HCT116 (cell line): ENCODE measurements at regions not wholly inside any gene's neighbourhood (a gene's known extent, or its start where the extent isn't known, plus 50 kb on each side); places are given as distances from the start of the nearest gene placed in this dataset.
"Not testable (repeated sequence)": the region's sequence is repeated elsewhere in the genome, so short reads cannot be mapped to it uniquely, and the experiment has no call there.

Experiments used
- ATAC-seq: fragments of 200-7000 bp; cut with Tn5 transposase; 2 replicates; pipeline ENCODE4 v1.9.1; 2020; ENCODE audit warnings: mild to moderate bottlenecking, moderate library complexity
- BruUV-seq: library from RNA; stranded (reverse); fragments of 400-500 nt; replicated peaks from 2 replicates; lab custom pipeline; 2021; lab: Mats Ljungman, UMichigan
- CTCF ChIA-PET: fragments of 300-600 bp; sonication (Branson Sonifier 250); formaldehyde crosslinking; loops from one replicate; lab custom pipeline; 2021; ENCODE audit warnings: antibody characterized with exemption; lab: Charles Lee
- POLR2A ChIA-PET: fragments of 300-600, 350-600 bp; sonication (Branson Sonifier 250); formaldehyde crosslinking; loops from one replicate; lab custom pipeline; 2021; ENCODE audit warnings: antibody characterized with exemption; lab: Charles Lee
- RAD21 ChIA-PET, 2 experiments: fragments of 300-600 bp; sonication (Branson Sonifier 250); formaldehyde crosslinking; loops; one replicate each; lab custom pipeline; 2023; ENCODE audit warnings: low total read pairs in 2 of 2; ENCODE audit not compliant: uncharacterized antibody in 2 of 2, unreplicated experiment in 2 of 2, low non-redundant PET in 1 of 2; lab: Charles Lee
- DNase-seq: peaks from one replicate; pipeline ENCODE4 v3.0.0-alpha.2; 2010; ENCODE audit warnings: low read depth, low spot score
- H2AFZ ChIP-seq: fragments of 200-600 bp; shearing (Covaris generic), sonication (generic); 2 replicates; pipeline ENCODE4 v1.6.1; 2017; ENCODE audit warnings: low read depth, mixed run types, mixed read lengths, antibody characterized with exemption, low read length; ENCODE audit not compliant: poor library complexity, severe bottlenecking
- H3K27ac ChIP-seq: 2 replicates; pipeline ENCODE4 v1.5.1; 2012; ENCODE audit warnings: low read depth, low read length
- H3K27me3 ChIP-seq: fragments of 200-600 bp; sonication (generic); 2 replicates; pipeline ENCODE4 v1.6.1; 2016; ENCODE audit warnings: mixed run types, low read length, mixed read lengths; ENCODE audit not compliant: insufficient read depth
- H3K36me3 ChIP-seq, 2 experiments: fragments of 200-500 bp in 1 of 2; fragments of 200-600 bp in 1 of 2; sonication (Bioruptor generic) in 1 of 2; sonication (generic) in 1 of 2; 2 replicates each; pipeline versions ENCODE4 v1.5.1 to v1.6.1; 2014 to 2016; ENCODE audit warnings: low read length in 2 of 2, inconsistent platforms in 1 of 2, mixed read lengths in 1 of 2, mixed run types in 1 of 2; ENCODE audit not compliant: insufficient read depth in 2 of 2, control insufficient read depth in 1 of 2
- H3K4me1 ChIP-seq, 2 experiments: fragments of 200-600 bp in 1 of 2; sonication (generic) in 1 of 2; 2 replicates each; pipeline versions ENCODE4 v1.5.1 to v1.6.1; 2012 to 2017; ENCODE audit warnings: low read length in 2 of 2, inconsistent platforms in 1 of 2, mild to moderate bottlenecking in 1 of 2, mixed read lengths in 1 of 2, mixed run types in 1 of 2, moderate library complexity in 1 of 2; ENCODE audit not compliant: insufficient read depth in 2 of 2, control insufficient read depth in 1 of 2
- H3K4me2 ChIP-seq: fragments of 200-600 bp; sonication (generic); 2 replicates; pipeline ENCODE4 v1.6.1; 2017; ENCODE audit warnings: mixed run types, low read length, mixed read lengths
- H3K4me3 ChIP-seq, 2 experiments: fragments of 200-600 bp in 1 of 2; sonication (generic) in 1 of 2; replicated peaks in 1 of 2; 2 replicates each; pipeline ENCODE4 v1.5.1; 2011 to 2016; ENCODE audit warnings: low read length in 2 of 2, control low read depth in 1 of 2, low read depth in 1 of 2, mild to moderate bottlenecking in 1 of 2, mixed read lengths in 1 of 2, mixed run types in 1 of 2
- H3K79me2 ChIP-seq: fragments of 200-600 bp; sonication (generic); 2 replicates; pipeline ENCODE4 v1.6.1; 2017; ENCODE audit warnings: mild to moderate bottlenecking, mixed run types, low read length, moderate library complexity, mixed read lengths; ENCODE audit not compliant: insufficient read depth
- H3K9ac ChIP-seq: fragments of 200-600 bp; sonication (generic); 2 replicates; pipeline ENCODE4 v1.6.1; 2016; ENCODE audit warnings: low read length, mixed read lengths
- H3K9me2 ChIP-seq: fragments of 200-600 bp; sonication (generic), shearing (Covaris generic); 2 replicates; pipeline ENCODE4 v1.6.1; 2017; ENCODE audit warnings: mixed run types, mild to moderate bottlenecking, moderate library complexity; ENCODE audit not compliant: insufficient read depth
- H3K9me3 ChIP-seq, 2 experiments: fragments of 200-500 bp in 1 of 2; fragments of 200-600 bp in 1 of 2; sonication (Bioruptor generic) in 1 of 2; sonication (generic) in 1 of 2; 2 replicates each; pipeline ENCODE4 v1.6.1; 2014 to 2017; ENCODE audit warnings: low read length in 2 of 2, mixed read lengths in 2 of 2, inconsistent platforms in 1 of 2, low read depth in 1 of 2, mild to moderate bottlenecking in 1 of 2, mixed run types in 1 of 2, moderate library complexity in 1 of 2; ENCODE audit not compliant: control insufficient read depth in 1 of 2, insufficient read depth in 1 of 2
- H4K20me1 ChIP-seq: fragments of 200-600 bp; sonication (generic), shearing (Covaris generic); 2 replicates; pipeline ENCODE4 v1.6.1; 2017; ENCODE audit warnings: mixed run types, mild to moderate bottlenecking, moderate library complexity; ENCODE audit not compliant: insufficient read depth
- CBX3 ChIP-seq: IDR thresholded peaks from 2 replicates; pipeline ENCODE4 v1.6.1; 2012; ENCODE audit warnings: low read depth
- ELF1 ChIP-seq: IDR thresholded peaks from 2 replicates; pipeline ENCODE4 v1.6.1; 2012; ENCODE audit warnings: low read depth, borderline replicate concordance
- MAX ChIP-seq: IDR thresholded peaks from 2 replicates; pipeline ENCODE4 v1.6.1; 2012
- POLR2A ChIP-seq: IDR thresholded peaks from 2 replicates; pipeline ENCODE4 v1.7.0; 2011; ENCODE audit warnings: borderline replicate concordance; ENCODE audit not compliant: insufficient read depth, insufficient read length; ENCODE audit errors: extremely low read depth
- ZFX ChIP-seq: fragments of 450-650 bp; IDR thresholded peaks from 2 replicates; pipeline ENCODE4 v1.6.1; 2017
- ZNF274 ChIP-seq: fragments of 200-500 bp; sonication (Bioruptor generic); IDR thresholded peaks from 2 replicates; pipeline ENCODE4 v1.6.1; 2014; ENCODE audit warnings: mild to moderate bottlenecking, low read depth, low read length, inconsistent platforms
- intact Hi-C: fragments of 100-400 bp; cut with micrococcal nuclease; formaldehyde crosslinking; loops from 2 replicates; pipeline ENCODE4 v1.10.0; 2022

DNA sequence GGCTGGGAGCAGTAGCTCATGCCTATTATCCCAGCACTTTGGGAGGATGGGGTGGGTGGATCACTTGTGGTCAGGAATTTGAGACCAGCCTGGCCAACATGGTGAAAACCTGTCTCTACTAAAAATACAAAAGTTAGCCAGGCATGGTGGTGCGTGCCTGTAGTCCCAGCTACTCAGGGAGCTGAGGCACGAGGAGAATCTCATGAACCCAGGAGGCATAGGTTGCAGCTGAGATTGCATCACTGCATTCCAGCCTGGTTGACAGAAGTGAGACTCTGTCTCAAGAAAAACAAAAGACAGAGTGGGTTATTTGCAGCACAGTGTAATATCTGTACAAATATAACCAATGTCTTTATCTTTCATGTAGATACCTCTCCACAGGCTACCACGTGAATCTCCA lies 606.2 kb upstream of the CITED2 start:
- POLR2A ChIA-PET: interaction anchor here (2.1 kb wide), 1 partner anchor 606 kb away, joined by 6 read pairs; the partner anchor contains the start of gene CITED2
- H3K36me3 ChIP-seq, BruUV-seq, H3K79me2 ChIP-seq, CTCF ChIA-PET, H3K9me2 ChIP-seq, H3K27ac ChIP-seq, H3K9ac ChIP-seq, intact Hi-C loops, H3K4me2 ChIP-seq, ATAC-seq, H4K20me1 ChIP-seq, H2AFZ ChIP-seq, H3K9me3 ChIP-seq, H3K4me3 ChIP-seq, DNase-seq, H3K27me3 ChIP-seq, RAD21 ChIA-PET: not testable (repeated sequence)
- peaks cover 10 to 23% of the 10 kb centered on the region in 2 experiments for H3K4me1 ChIP-seq

DNA sequence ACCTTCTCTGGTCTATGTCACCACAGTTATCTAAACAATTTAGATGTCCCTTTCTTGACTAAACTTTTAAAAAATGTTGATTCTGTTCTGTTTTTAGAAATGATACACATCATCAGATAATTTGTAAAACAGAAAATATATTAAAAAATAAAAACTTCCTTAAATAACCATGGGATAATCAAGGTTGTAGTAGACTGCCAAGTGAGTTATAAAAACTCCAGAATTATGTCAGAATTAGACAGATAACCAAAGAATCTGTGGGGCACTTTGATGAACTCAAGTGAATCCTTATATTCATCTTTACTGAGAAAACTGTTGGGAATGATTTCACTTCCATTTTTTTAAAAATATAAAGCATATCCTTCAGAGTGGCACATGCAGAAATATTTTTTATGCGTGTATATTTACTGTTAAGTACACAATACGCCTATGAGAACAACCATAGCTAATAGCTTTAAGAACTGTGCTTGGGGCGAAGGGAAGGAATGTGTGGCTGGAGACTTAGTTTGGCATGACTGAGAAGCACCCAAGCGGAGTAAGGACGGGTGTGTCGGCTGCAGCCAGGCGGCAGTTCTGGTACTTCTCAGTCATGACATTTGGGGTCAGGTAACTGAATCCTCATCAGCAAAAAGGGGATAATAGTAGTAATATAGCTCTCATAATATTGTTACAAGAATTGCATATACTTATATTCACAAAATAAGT lies 604.7 kb upstream of the CITED2 start:
- RAD21 ChIA-PET: no interaction called here
- TF ChIP-seq ZNF274 (no peak), MAX (no peak), ZFX (no peak), POLR2A (no peak), ELF1 (no peak), CBX3 (no peak)
- BruUV-seq: no TSS peak
- no peaks in the 10 kb centered on the region for H3K36me3 ChIP-seq
- H2AFZ ChIP-seq: no peak overlapping the region
- no peak overlapping the region for H3K4me2 ChIP-seq
- no peaks in the 10 kb centered on the region for H3K79me2 ChIP-seq
- no peaks in the 10 kb centered on the region for H3K9me2 ChIP-seq
- POLR2A ChIA-PET: no interaction called here
- H3K27ac ChIP-seq: no peak overlapping the region
- CTCF ChIA-PET: no interaction called here
- H3K4me3 ChIP-seq: no peak overlapping the region
- no peaks in the 10 kb centered on the region for H3K27me3 ChIP-seq
- DNase-seq: no peak
- ATAC-seq: no peak
- H3K9me3 ChIP-seq: no peaks in the 10 kb centered on the region
- no peak overlapping the region for H3K9ac ChIP-seq
- peaks cover 10 to 23% of the 10 kb centered on the region in 2 experiments for H3K4me1 ChIP-seq
- no peaks in the 10 kb centered on the region for H4K20me1 ChIP-seq
- intact Hi-C loops: no loop called here
